Transverse colon (tissue), 4 donors: ENCODE measurements at regions not wholly inside any gene's neighbourhood (a gene's known extent, or its start where the extent isn't known, plus 50 kb on each side); places are given as distances from the start of the nearest gene placed in this dataset.

Experiments used
- DNase-seq: peaks from one replicate; pipeline ENCODE4 v3.0.0-alpha.2; 2019
- H3K27ac ChIP-seq, 4 donors: fragments of 200-600 bp; sonication (generic); 2 replicates each; pipeline ENCODE4 v1.5.1; 2016 to 2018; ENCODE audit warnings: inconsistent platforms in 4 of 4
- H3K27me3 ChIP-seq: fragments of 200-600 bp; sonication (generic); 2 replicates; pipeline ENCODE4 v1.5.1; 2017; ENCODE audit warnings: inconsistent platforms
- H3K36me3 ChIP-seq, 4 donors: fragments of 200-600 bp; sonication (generic); 2 replicates each; pipeline ENCODE4 v1.5.1; 2017 to 2019; ENCODE audit warnings: inconsistent platforms in 4 of 4
- H3K4me1 ChIP-seq, 4 donors: fragments of 200-600 bp; sonication (generic); 2 replicates each; pipeline ENCODE4 v1.5.1; 2017 to 2020; ENCODE audit warnings: inconsistent platforms in 4 of 4
- H3K4me3 ChIP-seq, 4 donors: fragments of 200-600 bp; sonication (generic); 1 replicate in 1 of 4; 2 replicates in 3 of 4; pipeline versions ENCODE4 v1.5.1 to v1.6.1; 2017 to 2019; ENCODE audit warnings: inconsistent platforms in 4 of 4
- H3K9me3 ChIP-seq, 2 donors: fragments of 200-600 bp; sonication (generic); 2 replicates each; pipeline ENCODE4 v1.5.1; 2017 to 2019; ENCODE audit warnings: inconsistent platforms in 2 of 2
- EP300 ChIP-seq: sonication (generic); formaldehyde crosslinking; IDR thresholded peaks from one replicate; pipeline ENCODE4 v1.6.1; 2017; ENCODE audit warnings: antibody characterized with exemption, low read depth
- POLR2A ChIP-seq: fragments of 450-650 bp; IDR thresholded peaks from one replicate; pipeline ENCODE4 v1.6.1; 2016; ENCODE audit warnings: antibody characterized with exemption, mild to moderate bottlenecking, moderate library complexity
- POLR2AphosphoS5 ChIP-seq, 3 donors: sonication (generic); formaldehyde crosslinking; IDR thresholded peaks; one replicate each; pipeline ENCODE4 v1.6.1; 2016; ENCODE audit warnings: antibody characterized with exemption in 3 of 3
- WGBS, 2 donors: methylation state at CpG; one replicate each; pipeline ENCODE4 v1.1.5; 2018; ENCODE audit warnings: low coverage in 1 of 2; 5-methylcytosine and 5-hydroxymethylcytosine counted together
- in situ Hi-C, 4 donors: fragments of 200-750 bp; cut with MboI; loops; one replicate each; pipeline versions ENCODE4 v1.15.0 to v1.15.1; 2017; ENCODE audit warnings: low sequenced_read_pairs in 3 of 4, low pct_ligation_motif_present in 1 of 4, low pct_unique_long_range_greater_than_20kb in 1 of 4
- intact Hi-C: fragments of 100-400 bp; cut with DNase I; formaldehyde crosslinking; loops from one replicate; pipeline ENCODE4 v1.15.1; 2023; ENCODE audit warnings: low total_unique reads
- TF ChIP-seq, protein P1 (sequence below), 5 experiments: fragments of 200-600 bp in 3 of 5; fragments of 450-650 bp in 2 of 5; sonication (generic) in 3 of 5; IDR thresholded peaks; 1 replicate in 2 of 5; 2 replicates in 3 of 5; pipeline ENCODE4 v1.5.1; 2016 to 2017; ENCODE audit warnings: antibody characterized with exemption in 5 of 5, inconsistent platforms in 3 of 5, mild to moderate bottlenecking in 2 of 5, moderate library complexity in 1 of 5

- TF ChIP-seq POLR2AphosphoS5 (IDR thresholded peaks at IDR 0.05) (no peak), EP300 (no peak), POLR2A (no peak)
- TF ChIP-seq, protein P1, sequence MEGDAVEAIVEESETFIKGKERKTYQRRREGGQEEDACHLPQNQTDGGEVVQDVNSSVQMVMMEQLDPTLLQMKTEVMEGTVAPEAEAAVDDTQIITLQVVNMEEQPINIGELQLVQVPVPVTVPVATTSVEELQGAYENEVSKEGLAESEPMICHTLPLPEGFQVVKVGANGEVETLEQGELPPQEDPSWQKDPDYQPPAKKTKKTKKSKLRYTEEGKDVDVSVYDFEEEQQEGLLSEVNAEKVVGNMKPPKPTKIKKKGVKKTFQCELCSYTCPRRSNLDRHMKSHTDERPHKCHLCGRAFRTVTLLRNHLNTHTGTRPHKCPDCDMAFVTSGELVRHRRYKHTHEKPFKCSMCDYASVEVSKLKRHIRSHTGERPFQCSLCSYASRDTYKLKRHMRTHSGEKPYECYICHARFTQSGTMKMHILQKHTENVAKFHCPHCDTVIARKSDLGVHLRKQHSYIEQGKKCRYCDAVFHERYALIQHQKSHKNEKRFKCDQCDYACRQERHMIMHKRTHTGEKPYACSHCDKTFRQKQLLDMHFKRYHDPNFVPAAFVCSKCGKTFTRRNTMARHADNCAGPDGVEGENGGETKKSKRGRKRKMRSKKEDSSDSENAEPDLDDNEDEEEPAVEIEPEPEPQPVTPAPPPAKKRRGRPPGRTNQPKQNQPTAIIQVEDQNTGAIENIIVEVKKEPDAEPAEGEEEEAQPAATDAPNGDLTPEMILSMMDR (IDR thresholded peaks at IDR 0.05) = no peak
- no peaks in the 10 kb centered on the region for H3K27me3 ChIP-seq
- no peak overlapping the region for H3K27ac ChIP-seq
- in situ Hi-C loops = no loop called here
- intact Hi-C loops = no loop called here
- DNase-seq = no peak
- no peaks in the 10 kb centered on the region for H3K9me3 ChIP-seq
- H3K4me1 ChIP-seq = no peaks in the 10 kb centered on the region
- WGBS, 2 donors = 76 to 100% methylated on average over 1 to 8 of the region's 8 CpGs
- no peak overlapping the region for H3K4me3 ChIP-seq
- no peaks in the 10 kb centered on the region for H3K36me3 ChIP-seq
Measured at GRCh38 chr1:232182236-232182635, 447.7 kb downstream of the SIPA1L2 start.

DNA sequence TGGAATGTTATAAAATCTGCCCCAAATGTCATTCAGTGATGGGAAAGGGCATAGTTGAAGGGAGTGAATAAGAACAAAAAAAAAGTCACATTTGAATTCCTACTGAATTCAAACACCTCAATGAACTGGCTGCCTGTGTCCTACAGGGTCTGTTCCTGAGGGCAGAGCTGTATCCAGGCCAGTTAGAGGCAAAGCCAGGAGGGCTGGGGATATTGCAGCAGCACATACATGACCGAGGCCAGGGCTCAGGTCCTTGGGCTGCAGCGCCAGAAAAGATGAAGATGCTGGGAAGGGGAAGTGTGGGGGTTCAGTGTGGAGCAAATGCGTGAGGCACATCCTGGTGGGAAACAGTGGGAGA, 449.2 kb downstream of the SIPA1L2 start:
- Histone ChIP-seq H3K27me3 (no peaks in the 10 kb centered on the region), H3K36me3 (no peaks in the 10 kb centered on the region), H3K27ac (no peak overlapping the region), H3K9me3 (no peaks in the 10 kb centered on the region), H3K4me1 (no peaks in the 10 kb centered on the region), H3K4me3 (no peak overlapping the region)
- in situ Hi-C loops = no loop called here
- no peak for DNase-seq
- TF ChIP-seq EP300 (no peak), POLR2A (no peak), POLR2AphosphoS5 (IDR thresholded peaks at IDR 0.05) (no peak)
- TF ChIP-seq, protein P1 (IDR thresholded peaks at IDR 0.05) = no peak
- WGBS, 2 donors = 82 to 96% methylated on average over 3 of the region's 3 CpGs
- intact Hi-C loops = no loop called here

- in situ Hi-C loops (no loop called here), intact Hi-C loops (no loop called here)
- TF ChIP-seq POLR2A (no peak), EP300 (no peak), POLR2AphosphoS5 (IDR thresholded peaks at IDR 0.05) (no peak)
- TF ChIP-seq, protein P1 (IDR thresholded peaks at IDR 0.05) = no peak
- H3K4me3 ChIP-seq = no peak overlapping the region
- no peaks in the 10 kb centered on the region for H3K27me3 ChIP-seq
- H3K36me3 ChIP-seq = no peaks in the 10 kb centered on the region
- H3K27ac ChIP-seq = no peak overlapping the region
- no peaks in the 10 kb centered on the region for H3K4me1 ChIP-seq
- H3K9me3 ChIP-seq = no peaks in the 10 kb centered on the region
- DNase-seq = no peak
- WGBS, 2 donors = 74 to 79% methylated on average over 8 to 10 of the region's 10 CpGs
Measured at GRCh38 chr1:232179896-232180778, 449.8 kb downstream of the SIPA1L2 start.

DNA sequence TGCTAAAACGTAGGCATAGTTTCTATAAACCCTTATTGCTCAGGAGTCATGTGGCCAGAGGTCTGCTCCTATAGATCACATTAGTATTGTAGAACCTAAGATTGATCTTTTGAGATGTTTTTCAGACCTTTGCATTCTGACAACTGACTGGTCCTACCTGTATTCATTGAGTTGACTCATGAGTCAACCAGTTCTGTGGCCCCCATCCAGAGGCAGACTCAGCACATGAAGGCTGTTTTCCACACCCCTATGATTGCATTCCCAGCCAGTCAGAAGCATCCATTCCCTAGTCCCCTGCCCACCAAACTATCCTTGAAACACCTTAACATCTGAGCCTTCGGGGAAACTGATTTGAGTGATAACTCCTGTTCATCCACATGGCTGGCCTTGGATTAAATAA, 451.7 kb downstream of the SIPA1L2 start:
- intact Hi-C loops = no loop called here
- H3K36me3 ChIP-seq = no peaks in the 10 kb centered on the region
- H3K4me3 ChIP-seq = no peak overlapping the region
- no peaks in the 10 kb centered on the region for H3K27me3 ChIP-seq
- DNase-seq = no peak
- H3K27ac ChIP-seq = no peak overlapping the region
- no peaks in the 10 kb centered on the region for H3K9me3 ChIP-seq
- no peak for TF ChIP-seq EP300
- TF ChIP-seq POLR2AphosphoS5 (IDR thresholded peaks at IDR 0.05) = no peak
- TF ChIP-seq, protein P1 (IDR thresholded peaks at IDR 0.05) = no peak
- no peak for TF ChIP-seq POLR2A
- H3K4me1 ChIP-seq = no peaks in the 10 kb centered on the region
- WGBS, 2 donors = 72 to 77% methylated on average over 2 of the region's 2 CpGs
- in situ Hi-C loops = no loop called here
